Gastrocnemius medialis (tissue), 4 donors: ENCODE measurements at regions not wholly inside any gene's neighbourhood (a gene's known extent, or its start where the extent isn't known, plus 50 kb on each side); places are given as distances from the start of the nearest gene placed in this dataset.

ENCODE experiments used
- CTCF ChIP-seq, 5 experiments: fragments of 450-650 bp in 3 of 5; fragments of 200-600 bp in 2 of 5; sonication (generic) in 2 of 5; IDR thresholded peaks in 4 of 5; conservative IDR thresholded peaks in 1 of 5; 1 replicate in 4 of 5; 2 replicates in 1 of 5; pipeline ENCODE4 v1.5.1; 2016 to 2019; ENCODE audit warnings: antibody characterized with exemption in 5 of 5, mild to moderate bottlenecking in 3 of 5, moderate library complexity in 3 of 5
- POLR2A ChIP-seq, 2 donors: fragments of 450-650 bp; IDR thresholded peaks; one replicate each; pipeline ENCODE4 v1.6.1; 2017; ENCODE audit warnings: antibody characterized with exemption in 2 of 2, mild to moderate bottlenecking in 2 of 2, moderate library complexity in 2 of 2

GRCh38 chr12:83818881-83819280 lies 1093.7 kb downstream of the SLC6A15 start:
- no peak for TF ChIP-seq POLR2A (IDR thresholded peaks at IDR 0.05)
- TF ChIP-seq CTCF (IDR thresholded peaks at IDR 0.05 in 4 of 5, conservative IDR thresholded peaks at IDR 0.05 in 1 of 5), result no peak
